ENCODE measurements at regions not wholly inside any gene's neighbourhood (a gene's known extent, or its start where the extent isn't known, plus 50 kb on each side); places are given as distances from the start of the nearest gene placed in this dataset.
A peak's percentile ranks its signal among the peaks of the same experiment; 100 is the strongest.

- H3K27me3 Mint-ChIP-seq, result peaks cover 2 to 10% (median 5%) of the 10 kb centered on the region in 5 donors
- H3K27ac Mint-ChIP-seq, result no peak overlapping the region
- intact Hi-C loops (cut with micrococcal nuclease), result no loop called here
- Histone ChIP-seq H3K27me3 (ENCODE audit: control insufficient read depth in 2 of 2, insufficient read depth in 2 of 2, low read length in 2 of 2) (no peaks in the 10 kb centered on the region), H3K27ac (ENCODE audit: low read depth, low read length) (no peak overlapping the region), H3K4me1 (ENCODE audit: control insufficient read depth in 2 of 2, insufficient read depth in 2 of 2, low read length in 2 of 2) (no peaks in the 10 kb centered on the region), H3K36me3 (ENCODE audit: control insufficient read depth in 2 of 3, insufficient read depth in 3 of 3, low read length in 3 of 3) (no peaks in the 10 kb centered on the region), H3K9me3 (ENCODE audit: control insufficient read depth in 2 of 3, low read length in 3 of 3) (no peaks in the 10 kb centered on the region), H3K4me3 (ENCODE audit: low read length) (no peak overlapping the region)
- no peaks in the 10 kb centered on the region for H3K4me1 Mint-ChIP-seq
- DNase-seq (no peak), ATAC-seq (no peak)
- ChIA-PET CTCF (interaction anchor here (0.6 kb wide), 1 partner anchor 39 kb away, joined by 3 read pairs; no protein-coding TSS in a partner anchor), POLR2A (no interaction called here)
- H3K9me3 Mint-ChIP-seq, result no peaks in the 10 kb centered on the region
- no peaks in the 10 kb centered on the region for H3K36me3 Mint-ChIP-seq
- no peak overlapping the region for H3K4me3 Mint-ChIP-seq
Observed at GRCh38 chr9:100674419-100675122, 96.7 kb downstream of the CAVIN4 start.

DNA sequence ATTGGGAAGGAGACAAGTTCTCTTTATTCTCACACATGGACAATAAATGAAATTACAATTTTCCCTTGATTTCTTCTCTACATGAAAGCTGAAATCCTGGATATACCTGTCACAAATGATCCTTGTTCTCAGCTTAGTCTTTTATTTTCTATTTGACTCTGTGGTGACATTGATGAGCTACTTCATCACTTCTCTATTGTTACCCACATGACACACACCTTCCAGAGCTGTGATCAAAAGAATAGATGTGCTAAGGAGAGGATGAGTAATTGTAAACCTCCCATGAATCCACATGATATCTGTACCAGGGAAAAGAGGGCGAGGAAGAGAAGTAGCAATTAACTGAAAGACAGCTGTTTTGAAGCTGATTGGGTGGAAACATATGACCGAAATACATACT lies 102.0 kb downstream of the CAVIN4 start:
- ATAC-seq (no peak), DNase-seq (no peak)
- Histone ChIP-seq H3K27ac (ENCODE audit: low read depth, low read length) (no peak overlapping the region), H3K27me3 (ENCODE audit: control insufficient read depth in 2 of 2, insufficient read depth in 2 of 2, low read length in 2 of 2) (no peaks in the 10 kb centered on the region), H3K36me3 (ENCODE audit: control insufficient read depth in 2 of 3, insufficient read depth in 3 of 3, low read length in 3 of 3) (no peaks in the 10 kb centered on the region), H3K4me1 (ENCODE audit: control insufficient read depth in 2 of 2, insufficient read depth in 2 of 2, low read length in 2 of 2) (no peaks in the 10 kb centered on the region), H3K4me3 (ENCODE audit: low read length) (no peak overlapping the region), H3K9me3 (ENCODE audit: control insufficient read depth in 2 of 3, low read length in 3 of 3) (no peaks in the 10 kb centered on the region)
- Mint-ChIP-seq H3K4me3 (no peak overlapping the region), H3K36me3 (no peaks in the 10 kb centered on the region), H3K27ac (no peak overlapping the region), H3K4me1 (no peaks in the 10 kb centered on the region), H3K27me3 (peaks cover 2 to 20% (median 16%) of the 10 kb centered on the region in 5 donors), H3K9me3 (no peaks in the 10 kb centered on the region)
- CTCF ChIA-PET, result no interaction called here
- POLR2A ChIA-PET, result no interaction called here
- intact Hi-C loops (cut with micrococcal nuclease), result no loop called here

- H3K4me3 ChIP-seq (ENCODE audit: low read length), result no peak overlapping the region
- H3K27ac Mint-ChIP-seq, result no peak overlapping the region
- H3K4me3 Mint-ChIP-seq, result no peak overlapping the region
- no peaks in the 10 kb centered on the region for H3K27me3 ChIP-seq (ENCODE audit: control insufficient read depth in 2 of 2, insufficient read depth in 2 of 2, low read length in 2 of 2)
- H3K4me1 ChIP-seq (ENCODE audit: control insufficient read depth in 2 of 2, insufficient read depth in 2 of 2, low read length in 2 of 2), result no peaks in the 10 kb centered on the region
- CTCF ChIA-PET, result no interaction called here
- no peaks in the 10 kb centered on the region for H3K9me3 ChIP-seq (ENCODE audit: control insufficient read depth in 2 of 3, low read length in 3 of 3)
- peaks cover 2 to 31% (median 26%) of the 10 kb centered on the region in 5 donors for H3K27me3 Mint-ChIP-seq
- peaks cover 0 to 7% (median 0%) of the 10 kb centered on the region in 11 donors for H3K9me3 Mint-ChIP-seq
- no peak for DNase-seq
- no peak for ATAC-seq
- no peaks in the 10 kb centered on the region for H3K36me3 Mint-ChIP-seq
- H3K36me3 ChIP-seq (ENCODE audit: control insufficient read depth in 2 of 3, insufficient read depth in 3 of 3, low read length in 3 of 3), result no peaks in the 10 kb centered on the region
- peaks cover 0 to 9% (median 3%) of the 10 kb centered on the region in 7 donors for H3K4me1 Mint-ChIP-seq
- POLR2A ChIA-PET, result no interaction called here
- no peak overlapping the region for H3K27ac ChIP-seq (ENCODE audit: low read depth, low read length)
- intact Hi-C loops (cut with micrococcal nuclease), result no loop called here
Observed at GRCh38 chr9:100686420-100686819, 108.5 kb downstream of the CAVIN4 start.

DNA sequence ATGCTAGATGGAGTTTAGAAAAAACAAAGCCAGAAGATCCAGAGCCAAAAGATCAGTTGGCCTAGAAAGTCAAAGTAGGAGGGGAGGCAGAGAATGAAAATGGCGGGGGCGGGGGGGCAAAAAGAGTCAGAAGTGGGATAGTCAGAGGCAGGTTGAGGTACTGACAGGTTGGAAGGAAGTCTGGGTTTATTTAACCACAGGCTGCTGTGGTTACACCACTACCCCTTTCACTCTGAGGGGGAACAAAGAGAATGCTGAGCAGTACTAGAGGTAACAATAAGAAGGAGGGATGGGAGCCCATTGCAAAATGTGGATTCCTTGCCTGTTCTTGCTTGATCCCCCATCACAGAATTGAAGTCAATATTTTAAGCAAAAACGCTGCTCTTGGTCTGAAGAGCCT lies 111.8 kb downstream of the CAVIN4 start:
- Histone ChIP-seq H3K4me1 (ENCODE audit: control insufficient read depth in 2 of 2, insufficient read depth in 2 of 2, low read length in 2 of 2) (no peaks in the 10 kb centered on the region), H3K36me3 (ENCODE audit: control insufficient read depth in 2 of 3, insufficient read depth in 3 of 3, low read length in 3 of 3) (no peaks in the 10 kb centered on the region), H3K9me3 (ENCODE audit: control insufficient read depth in 2 of 3, low read length in 3 of 3) (no peaks in the 10 kb centered on the region), H3K27me3 (ENCODE audit: control insufficient read depth in 2 of 2, insufficient read depth in 2 of 2, low read length in 2 of 2) (no peaks in the 10 kb centered on the region), H3K27ac (ENCODE audit: low read depth, low read length) (no peak overlapping the region), H3K4me3 (ENCODE audit: low read length) (no peak overlapping the region)
- H3K27ac Mint-ChIP-seq, result no peak overlapping the region
- POLR2A ChIA-PET, result no interaction called here
- CTCF ChIA-PET, result no interaction called here
- intact Hi-C loops (cut with micrococcal nuclease), result no loop called here
- ATAC-seq (peak; percentile 40), DNase-seq (no peak)
- H3K9me3 Mint-ChIP-seq, result peaks cover 0 to 7% (median 0%) of the 10 kb centered on the region in 11 donors
- H3K4me3 Mint-ChIP-seq, result no peak overlapping the region
- H3K27me3 Mint-ChIP-seq, result peaks cover 2 to 25% (median 18%) of the 10 kb centered on the region in 5 donors
- H3K36me3 Mint-ChIP-seq, result no peaks in the 10 kb centered on the region
- H3K4me1 Mint-ChIP-seq, result peaks cover 0 to 9% (median 3%) of the 10 kb centered on the region in 7 donors

DNA sequence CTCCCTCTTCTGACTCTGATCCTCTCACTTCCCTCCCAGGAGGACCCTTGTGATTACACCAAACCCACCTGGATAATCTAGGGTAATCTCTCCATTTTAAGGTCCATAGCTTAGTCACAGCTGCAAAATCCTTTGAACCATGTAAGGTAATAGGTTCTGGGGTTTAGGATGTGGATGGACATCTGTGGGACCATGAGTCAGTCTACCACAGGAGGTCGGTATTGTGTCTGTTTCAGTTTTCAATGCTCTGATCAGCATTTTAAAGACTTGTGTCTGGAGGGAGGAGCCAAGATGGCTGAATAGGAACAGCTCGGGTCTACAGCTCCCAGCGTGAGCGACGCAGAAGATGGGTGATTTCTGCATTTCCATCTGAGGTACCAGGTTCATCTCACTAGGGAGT lies 112.6 kb downstream of the CAVIN4 start:
- no peaks in the 10 kb centered on the region for H3K4me1 ChIP-seq (ENCODE audit: control insufficient read depth in 2 of 2, insufficient read depth in 2 of 2, low read length in 2 of 2)
- intact Hi-C loops (cut with micrococcal nuclease), result no loop called here
- Mint-ChIP-seq H3K27me3 (peaks cover 2 to 25% (median 18%) of the 10 kb centered on the region in 5 donors), H3K27ac (no peak overlapping the region), H3K36me3 (no peaks in the 10 kb centered on the region), H3K9me3 (peaks cover 0 to 7% (median 0%) of the 10 kb centered on the region in 11 donors), H3K4me3 (peak overlapping the region in 1 of 10 donors; percentile 9), H3K4me1 (peaks cover 0 to 9% (median 3%) of the 10 kb centered on the region in 7 donors)
- H3K36me3 ChIP-seq (ENCODE audit: control insufficient read depth in 2 of 3, insufficient read depth in 3 of 3, low read length in 3 of 3), result no peaks in the 10 kb centered on the region
- ChIA-PET POLR2A (no interaction called here), CTCF (no interaction called here)
- DNase-seq (no peak), ATAC-seq (no peak)
- H3K27me3 ChIP-seq (ENCODE audit: control insufficient read depth in 2 of 2, insufficient read depth in 2 of 2, low read length in 2 of 2), result no peaks in the 10 kb centered on the region
- H3K4me3 ChIP-seq (ENCODE audit: low read length), result no peak overlapping the region
- no peak overlapping the region for H3K27ac ChIP-seq (ENCODE audit: low read depth, low read length)
- H3K9me3 ChIP-seq (ENCODE audit: control insufficient read depth in 2 of 3, low read length in 3 of 3), result no peaks in the 10 kb centered on the region

DNA sequence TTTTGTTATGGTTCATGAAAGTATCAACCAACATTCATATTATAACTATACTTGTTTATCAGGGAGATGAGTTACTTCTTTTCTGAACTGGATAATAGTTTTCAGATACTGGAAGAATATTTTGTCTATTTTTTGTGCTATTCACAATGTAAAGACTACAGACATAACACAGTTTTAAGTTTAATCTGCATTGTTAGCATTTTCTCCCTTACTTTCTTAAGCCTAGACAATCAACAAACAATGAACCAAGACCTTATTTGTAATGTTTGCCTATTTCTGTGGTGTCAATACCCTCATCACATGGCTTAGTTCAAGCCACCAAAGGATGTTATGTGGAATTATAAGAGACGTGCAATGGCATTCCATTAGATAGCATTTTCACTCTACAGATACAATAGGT lies 119.5 kb downstream of the CAVIN4 start:
- no peaks in the 10 kb centered on the region for H3K9me3 ChIP-seq (ENCODE audit: control insufficient read depth in 2 of 3, low read length in 3 of 3)
- Mint-ChIP-seq H3K27ac (no peak overlapping the region), H3K4me1 (no peaks in the 10 kb centered on the region), H3K27me3 (peaks cover 0 to 7% (median 0%) of the 10 kb centered on the region in 5 donors), H3K9me3 (no peaks in the 10 kb centered on the region), H3K36me3 (no peaks in the 10 kb centered on the region), H3K4me3 (no peak overlapping the region)
- no peaks in the 10 kb centered on the region for H3K36me3 ChIP-seq (ENCODE audit: control insufficient read depth in 2 of 3, insufficient read depth in 3 of 3, low read length in 3 of 3)
- H3K4me1 ChIP-seq (ENCODE audit: control insufficient read depth in 2 of 2, insufficient read depth in 2 of 2, low read length in 2 of 2), result no peaks in the 10 kb centered on the region
- no peak overlapping the region for H3K27ac ChIP-seq (ENCODE audit: low read depth, low read length)
- no peak for DNase-seq
- ATAC-seq, result no peak
- ChIA-PET POLR2A (no interaction called here), CTCF (no interaction called here)
- intact Hi-C loops (cut with micrococcal nuclease), result no loop called here
- no peak overlapping the region for H3K4me3 ChIP-seq (ENCODE audit: low read length)
- no peaks in the 10 kb centered on the region for H3K27me3 ChIP-seq (ENCODE audit: control insufficient read depth in 2 of 2, insufficient read depth in 2 of 2, low read length in 2 of 2)

GRCh38 chr9:100698945-100699344 lies 121.1 kb downstream of the CAVIN4 start:
- ATAC-seq (no peak), DNase-seq (no peak)
- Mint-ChIP-seq H3K4me3 (no peak overlapping the region), H3K36me3 (no peaks in the 10 kb centered on the region), H3K27me3 (peaks cover 0 to 7% (median 0%) of the 10 kb centered on the region in 5 donors), H3K4me1 (no peaks in the 10 kb centered on the region), H3K9me3 (no peaks in the 10 kb centered on the region), H3K27ac (no peak overlapping the region)
- intact Hi-C loops (cut with micrococcal nuclease), result no loop called here
- Histone ChIP-seq H3K27me3 (ENCODE audit: control insufficient read depth in 2 of 2, insufficient read depth in 2 of 2, low read length in 2 of 2) (no peaks in the 10 kb centered on the region), H3K4me1 (ENCODE audit: control insufficient read depth in 2 of 2, insufficient read depth in 2 of 2, low read length in 2 of 2) (no peaks in the 10 kb centered on the region), H3K4me3 (ENCODE audit: low read length) (no peak overlapping the region), H3K36me3 (ENCODE audit: control insufficient read depth in 2 of 3, insufficient read depth in 3 of 3, low read length in 3 of 3) (no peaks in the 10 kb centered on the region), H3K27ac (ENCODE audit: low read depth, low read length) (no peak overlapping the region), H3K9me3 (ENCODE audit: control insufficient read depth in 2 of 3, low read length in 3 of 3) (no peaks in the 10 kb centered on the region)
- POLR2A ChIA-PET, result no interaction called here
- CTCF ChIA-PET, result no interaction called here

All from naive thymus-derived CD4-positive, alpha-beta T cell (primary cell).